Glutamatergic neuron (in vitro differentiated cells): ENCODE measurements at regions not wholly inside any gene's neighbourhood (a gene's known extent, or its start where the extent isn't known, plus 50 kb on each side); places are given as distances from the start of the nearest gene placed in this dataset.

Source experiments
- DNase-seq: peaks from one replicate; pipeline ENCODE4 v3.0.0; 2022
- H3K27ac Mint-ChIP-seq: one replicate; pipeline ENCODE4 v1.8.0; 2020; ENCODE audit warnings: mild to moderate bottlenecking, mixed read lengths, inconsistent platforms; ENCODE audit not compliant: unreplicated experiment
- H3K27me3 Mint-ChIP-seq: one replicate; pipeline ENCODE4 v1.8.0; 2020; ENCODE audit warnings: mild to moderate bottlenecking, moderate library complexity, mixed read lengths, inconsistent platforms; ENCODE audit not compliant: unreplicated experiment
- H3K36me3 Mint-ChIP-seq: one replicate; pipeline ENCODE4 v1.8.0; 2020; ENCODE audit warnings: mild to moderate bottlenecking, mixed read lengths, inconsistent platforms; ENCODE audit not compliant: unreplicated experiment
- H3K4me1 Mint-ChIP-seq: one replicate; pipeline ENCODE4 v1.8.0; 2020; ENCODE audit warnings: mild to moderate bottlenecking, low read depth, mixed read lengths, inconsistent platforms; ENCODE audit not compliant: unreplicated experiment
- H3K4me3 Mint-ChIP-seq: one replicate; pipeline ENCODE4 v1.8.0; 2020; ENCODE audit warnings: mild to moderate bottlenecking, mixed read lengths, inconsistent platforms; ENCODE audit not compliant: unreplicated experiment
- H3K9me3 Mint-ChIP-seq: one replicate; pipeline ENCODE4 v1.8.0; 2020; ENCODE audit warnings: mild to moderate bottlenecking, moderate library complexity, mixed read lengths, inconsistent platforms; ENCODE audit not compliant: unreplicated experiment
- TF ChIP-seq, protein P1 (sequence below): fragments of 200-600 bp; sonication (generic); IDR thresholded peaks from one replicate; pipeline ENCODE4 v1.5.0; 2021; ENCODE audit not compliant: partially characterized antibody, unreplicated experiment

DNA sequence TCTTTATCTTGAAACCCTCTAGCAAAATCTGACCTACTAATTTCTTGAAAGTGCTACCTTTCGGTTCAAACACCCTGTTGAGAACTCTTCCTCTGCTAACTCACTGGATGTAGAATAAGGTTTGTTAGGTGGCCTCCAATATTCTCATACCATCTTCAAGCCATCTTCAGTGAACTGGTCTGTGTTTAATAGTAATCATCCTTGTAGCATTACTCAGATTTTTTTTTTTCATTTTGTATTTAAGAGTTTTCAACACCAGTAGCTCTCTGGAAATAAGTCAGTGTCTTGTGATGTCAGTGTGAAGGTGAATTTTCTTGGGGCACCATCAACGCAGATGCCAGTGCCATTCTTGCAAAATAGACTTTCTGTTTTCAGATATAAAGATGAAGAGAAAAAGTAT, 140.6 kb upstream of the AHI1 start:
- DNase-seq: no peak
- H3K4me3 Mint-ChIP-seq: no peak overlapping the region
- H3K27me3 Mint-ChIP-seq: no peaks in the 10 kb centered on the region
- no peaks in the 10 kb centered on the region for H3K4me1 Mint-ChIP-seq
- no peak overlapping the region for H3K27ac Mint-ChIP-seq
- TF ChIP-seq, protein P1, sequence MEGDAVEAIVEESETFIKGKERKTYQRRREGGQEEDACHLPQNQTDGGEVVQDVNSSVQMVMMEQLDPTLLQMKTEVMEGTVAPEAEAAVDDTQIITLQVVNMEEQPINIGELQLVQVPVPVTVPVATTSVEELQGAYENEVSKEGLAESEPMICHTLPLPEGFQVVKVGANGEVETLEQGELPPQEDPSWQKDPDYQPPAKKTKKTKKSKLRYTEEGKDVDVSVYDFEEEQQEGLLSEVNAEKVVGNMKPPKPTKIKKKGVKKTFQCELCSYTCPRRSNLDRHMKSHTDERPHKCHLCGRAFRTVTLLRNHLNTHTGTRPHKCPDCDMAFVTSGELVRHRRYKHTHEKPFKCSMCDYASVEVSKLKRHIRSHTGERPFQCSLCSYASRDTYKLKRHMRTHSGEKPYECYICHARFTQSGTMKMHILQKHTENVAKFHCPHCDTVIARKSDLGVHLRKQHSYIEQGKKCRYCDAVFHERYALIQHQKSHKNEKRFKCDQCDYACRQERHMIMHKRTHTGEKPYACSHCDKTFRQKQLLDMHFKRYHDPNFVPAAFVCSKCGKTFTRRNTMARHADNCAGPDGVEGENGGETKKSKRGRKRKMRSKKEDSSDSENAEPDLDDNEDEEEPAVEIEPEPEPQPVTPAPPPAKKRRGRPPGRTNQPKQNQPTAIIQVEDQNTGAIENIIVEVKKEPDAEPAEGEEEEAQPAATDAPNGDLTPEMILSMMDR: no peak
- no peaks in the 10 kb centered on the region for H3K36me3 Mint-ChIP-seq
- H3K9me3 Mint-ChIP-seq: no peaks in the 10 kb centered on the region

DNA sequence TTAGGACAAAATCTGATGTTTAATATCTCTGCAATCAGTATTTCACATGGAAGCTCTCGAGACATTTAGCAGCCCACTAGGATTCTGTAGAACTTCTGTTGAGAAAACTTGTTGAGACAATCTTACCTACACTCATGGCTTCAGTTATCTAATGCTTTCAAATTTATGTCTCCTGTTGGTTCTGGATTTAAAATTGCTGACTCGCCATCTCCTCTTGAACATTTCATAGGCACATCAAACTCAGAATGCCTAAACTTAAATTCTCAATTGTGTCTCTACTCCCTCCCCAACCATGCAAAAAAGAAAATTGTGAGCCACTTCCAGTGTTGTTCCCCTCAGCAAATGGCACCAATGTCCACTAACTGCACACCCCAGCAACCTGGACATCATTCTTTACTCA, 142.5 kb upstream of the AHI1 start:
- no peaks in the 10 kb centered on the region for H3K36me3 Mint-ChIP-seq
- no peak overlapping the region for H3K4me3 Mint-ChIP-seq
- no peaks in the 10 kb centered on the region for H3K27me3 Mint-ChIP-seq
- H3K9me3 Mint-ChIP-seq: no peaks in the 10 kb centered on the region
- no peak for DNase-seq
- TF ChIP-seq, protein P1: no peak
- no peaks in the 10 kb centered on the region for H3K4me1 Mint-ChIP-seq
- no peak overlapping the region for H3K27ac Mint-ChIP-seq

DNA sequence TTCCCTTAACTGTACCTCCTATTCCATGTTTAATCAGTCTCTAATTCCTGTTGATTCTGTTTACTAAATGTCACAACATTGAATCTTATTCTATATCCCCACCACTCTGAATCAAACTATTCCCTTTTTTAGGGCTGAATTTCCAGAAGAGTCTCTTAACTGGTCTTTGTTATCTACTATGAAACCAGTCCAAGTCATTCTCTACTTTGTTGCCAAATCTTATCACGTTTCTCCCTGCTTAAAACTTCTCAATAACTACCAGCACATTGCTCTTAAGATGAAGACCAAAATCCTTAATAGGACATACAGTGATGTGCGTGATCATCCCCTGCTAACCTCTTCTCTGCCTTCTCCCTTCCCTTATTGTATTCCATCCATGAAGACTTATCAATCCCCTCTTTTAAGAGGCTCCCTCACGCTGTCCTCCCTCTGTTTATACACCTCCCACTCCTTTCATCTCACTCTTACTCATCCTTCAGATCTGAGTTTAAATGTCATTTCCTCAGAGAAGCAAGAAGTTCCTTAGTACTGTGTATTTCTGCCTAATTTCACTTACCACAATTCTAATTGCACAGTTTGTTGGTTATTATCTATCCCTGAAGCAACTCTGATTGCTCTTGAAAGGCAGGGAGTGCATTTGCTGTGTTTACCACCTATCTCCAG, 143.0 kb upstream of the AHI1 start:
- Mint-ChIP-seq H3K36me3 (no peaks in the 10 kb centered on the region), H3K4me3 (no peak overlapping the region), H3K27ac (no peak overlapping the region), H3K9me3 (no peaks in the 10 kb centered on the region), H3K4me1 (no peaks in the 10 kb centered on the region), H3K27me3 (no peaks in the 10 kb centered on the region)
- TF ChIP-seq, protein P1: no peak
- no peak for DNase-seq

DNA sequence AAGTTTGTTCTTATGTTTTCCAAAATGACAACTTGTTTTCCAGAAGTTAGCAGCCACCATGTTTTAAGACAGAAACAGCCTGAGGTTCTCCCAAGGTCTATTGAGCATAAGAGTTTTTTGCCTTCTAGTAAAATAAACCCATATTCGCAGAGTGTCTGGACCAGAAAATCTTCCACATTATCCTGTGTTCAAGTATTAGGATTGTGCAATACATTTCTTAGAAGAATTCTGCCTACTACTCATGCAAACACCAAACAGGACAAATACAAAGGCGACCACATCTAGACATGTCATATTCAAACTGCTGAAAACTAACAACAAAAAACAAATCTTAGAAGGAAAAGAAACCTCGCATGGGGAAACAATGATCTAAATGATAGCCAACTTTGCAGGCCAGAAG, 145.4 kb upstream of the AHI1 start:
- H3K4me3 Mint-ChIP-seq: no peak overlapping the region
- no peaks in the 10 kb centered on the region for H3K36me3 Mint-ChIP-seq
- H3K9me3 Mint-ChIP-seq: no peaks in the 10 kb centered on the region
- no peaks in the 10 kb centered on the region for H3K4me1 Mint-ChIP-seq
- no peaks in the 10 kb centered on the region for H3K27me3 Mint-ChIP-seq
- no peak overlapping the region for H3K27ac Mint-ChIP-seq
- TF ChIP-seq, protein P1: no peak
- no peak for DNase-seq

DNA sequence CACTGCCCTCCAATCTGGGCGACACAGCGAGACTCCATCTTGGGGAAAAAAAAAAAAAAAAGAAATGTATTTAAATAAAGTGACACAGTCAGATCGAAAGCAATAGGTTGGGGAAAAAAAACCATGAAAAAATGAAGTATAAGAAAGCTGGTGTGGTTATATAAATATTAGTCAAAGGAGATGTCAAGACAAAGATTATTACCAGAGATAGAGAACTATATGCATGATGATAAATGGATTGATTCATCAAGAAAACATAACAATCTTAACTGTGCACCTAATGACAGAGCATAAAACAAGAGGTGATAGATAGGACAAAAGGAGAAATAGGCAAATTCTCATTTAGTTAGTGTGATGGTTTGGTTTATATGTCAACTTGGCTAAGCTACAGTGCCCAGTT, 146.9 kb upstream of the AHI1 start:
- TF ChIP-seq, protein P1: no peak
- H3K27ac Mint-ChIP-seq: no peak overlapping the region
- H3K9me3 Mint-ChIP-seq: no peaks in the 10 kb centered on the region
- H3K36me3 Mint-ChIP-seq: no peaks in the 10 kb centered on the region
- no peak overlapping the region for H3K4me3 Mint-ChIP-seq
- H3K4me1 Mint-ChIP-seq: no peaks in the 10 kb centered on the region
- no peaks in the 10 kb centered on the region for H3K27me3 Mint-ChIP-seq
- no peak for DNase-seq
